Left hindlimb (tissue), 1 donor: ENCODE measurements at regions not wholly inside any gene's neighbourhood (a gene's known extent, or its start where the extent isn't known, plus 50 kb on each side); places are given as distances from the start of the nearest gene placed in this dataset.

Source experiments
- DNase-seq: peaks from one replicate; pipeline ENCODE4 v3.0.0-alpha.2; 2018

DNA sequence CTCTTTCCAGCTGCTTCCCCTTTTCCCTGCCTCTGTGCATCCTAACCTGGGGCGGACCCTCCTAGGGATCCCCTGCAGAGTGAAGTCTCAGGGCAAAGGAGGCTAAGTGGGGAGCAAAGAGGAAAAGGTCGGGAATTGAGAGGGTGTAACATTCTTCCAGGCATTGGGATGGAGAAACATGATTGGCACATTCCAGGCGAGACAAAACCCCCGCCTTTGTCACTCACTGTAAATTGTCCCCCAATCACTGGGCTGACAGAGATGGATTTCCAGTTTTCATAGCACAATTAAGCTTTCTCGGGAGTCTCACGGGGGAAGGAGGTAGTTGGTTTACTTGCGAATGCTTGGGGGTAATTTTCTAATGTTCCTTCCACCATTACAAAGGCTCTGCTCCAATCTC is 74.9 kb downstream of the MIAT start:
- DNase-seq: no peak

DNA sequence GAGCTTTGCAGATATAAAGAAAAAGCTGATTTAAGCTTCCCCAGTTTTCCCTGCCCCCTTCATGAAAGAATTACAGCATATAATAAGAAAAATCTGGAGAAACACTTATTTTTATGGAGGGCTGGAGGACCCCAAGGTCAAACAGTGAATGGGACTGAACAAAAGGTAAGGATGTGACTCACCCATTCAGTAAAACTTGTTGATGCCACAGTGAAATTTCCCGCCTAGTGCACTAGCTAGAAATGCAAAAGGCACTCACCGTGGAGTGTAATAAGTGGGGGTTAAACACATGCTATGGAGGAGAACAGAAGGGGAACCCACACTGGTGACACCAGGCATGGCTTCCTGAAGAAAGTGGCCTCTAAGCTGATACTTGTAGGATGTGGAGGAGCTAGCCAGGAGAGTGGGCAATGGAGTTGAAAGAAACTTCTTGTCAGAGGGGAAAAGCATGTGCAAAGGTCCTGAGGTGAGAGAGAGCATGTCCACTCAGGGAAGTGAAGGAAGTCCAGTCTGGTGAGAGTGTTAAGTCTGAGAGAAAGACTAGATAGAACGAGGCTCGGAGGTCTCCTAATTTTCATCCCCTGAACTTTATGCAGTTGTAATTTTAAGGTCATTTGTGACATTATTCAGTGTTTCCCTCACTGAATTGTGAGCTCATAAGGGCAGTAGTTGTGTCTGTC is 77.1 kb downstream of the MIAT start:
- DNase-seq: no peak

DNA sequence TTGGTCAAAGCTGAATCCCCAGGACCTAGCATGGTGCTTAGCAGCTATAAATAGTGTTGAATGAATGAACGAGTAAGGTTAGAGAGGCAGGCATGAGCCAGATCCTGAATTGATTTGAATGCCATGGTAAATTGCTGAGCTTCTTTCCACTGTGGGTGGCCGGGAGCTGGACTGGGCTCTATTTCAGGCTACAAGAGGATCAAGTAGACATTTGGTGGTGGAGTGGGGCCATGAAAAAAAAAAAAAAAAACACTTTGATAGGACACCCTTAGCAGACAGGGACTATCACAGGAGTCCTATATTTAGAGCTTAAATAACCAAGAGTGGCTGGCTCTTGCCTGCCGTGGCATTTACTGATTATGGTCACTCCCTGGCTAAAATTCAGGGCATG is 77.6 kb downstream of the MIAT start:
- no peak for DNase-seq

DNA sequence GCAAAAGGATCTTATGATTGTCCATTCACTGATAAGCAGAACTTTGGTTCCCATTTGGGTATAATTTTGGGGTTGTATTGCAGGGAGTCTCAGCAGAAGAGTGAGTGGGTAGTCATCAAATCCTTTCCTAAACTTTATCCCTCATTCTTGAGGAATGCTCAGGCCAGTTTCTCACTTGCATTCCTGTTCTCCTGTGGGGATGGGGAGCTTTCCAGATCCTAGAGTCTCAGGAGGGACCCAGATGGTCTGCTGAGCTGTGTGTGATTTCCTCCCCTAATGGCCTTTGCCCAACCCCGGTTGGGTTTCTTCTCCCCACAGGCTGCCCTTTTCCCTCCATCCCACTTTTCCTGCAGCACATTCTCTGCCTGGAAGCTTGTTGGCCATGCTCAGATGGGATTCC is 79.9 kb downstream of the MIAT start:
- DNase-seq: no peak

DNA sequence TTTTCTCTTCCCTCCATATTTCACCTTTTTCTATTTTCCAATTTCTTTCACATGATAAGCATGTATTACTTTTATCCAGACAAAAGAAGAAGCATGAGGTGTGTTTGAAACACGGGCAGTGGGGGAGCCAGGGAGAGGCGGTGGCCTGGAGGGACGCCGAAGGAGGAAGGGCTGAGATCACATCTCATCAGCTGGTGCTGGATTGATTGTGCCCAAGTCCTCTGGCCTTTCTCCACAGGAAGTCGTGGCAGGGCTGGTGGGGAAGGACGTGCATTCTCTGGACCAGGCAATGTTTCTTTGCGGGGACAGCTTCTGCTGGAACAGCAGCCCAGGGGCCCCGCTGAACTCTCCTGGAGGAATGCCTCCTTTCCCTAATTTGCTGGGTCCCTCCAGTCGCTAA is 82.9 kb downstream of the MIAT start:
- DNase-seq: no peak

DNA sequence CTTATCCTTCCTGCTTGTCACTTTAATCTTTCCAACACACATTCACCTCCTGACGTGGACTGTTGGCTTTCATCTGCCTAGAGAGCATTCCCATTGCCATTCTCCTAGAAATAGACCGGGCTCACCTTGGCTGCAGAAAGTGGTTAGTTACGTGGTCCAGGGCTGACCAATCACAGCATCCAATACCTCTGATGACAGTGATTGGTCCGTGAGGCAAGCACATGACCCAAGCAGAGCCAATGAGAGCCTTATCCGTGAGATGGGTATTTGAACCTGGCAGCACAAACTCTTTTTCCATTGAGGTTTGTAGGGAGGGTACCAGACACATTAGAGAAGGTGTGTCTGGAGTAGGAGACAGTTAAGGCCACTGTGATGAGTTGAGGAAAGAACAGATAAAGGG is 85.8 kb downstream of the MIAT start:
- DNase-seq: no peak

DNA sequence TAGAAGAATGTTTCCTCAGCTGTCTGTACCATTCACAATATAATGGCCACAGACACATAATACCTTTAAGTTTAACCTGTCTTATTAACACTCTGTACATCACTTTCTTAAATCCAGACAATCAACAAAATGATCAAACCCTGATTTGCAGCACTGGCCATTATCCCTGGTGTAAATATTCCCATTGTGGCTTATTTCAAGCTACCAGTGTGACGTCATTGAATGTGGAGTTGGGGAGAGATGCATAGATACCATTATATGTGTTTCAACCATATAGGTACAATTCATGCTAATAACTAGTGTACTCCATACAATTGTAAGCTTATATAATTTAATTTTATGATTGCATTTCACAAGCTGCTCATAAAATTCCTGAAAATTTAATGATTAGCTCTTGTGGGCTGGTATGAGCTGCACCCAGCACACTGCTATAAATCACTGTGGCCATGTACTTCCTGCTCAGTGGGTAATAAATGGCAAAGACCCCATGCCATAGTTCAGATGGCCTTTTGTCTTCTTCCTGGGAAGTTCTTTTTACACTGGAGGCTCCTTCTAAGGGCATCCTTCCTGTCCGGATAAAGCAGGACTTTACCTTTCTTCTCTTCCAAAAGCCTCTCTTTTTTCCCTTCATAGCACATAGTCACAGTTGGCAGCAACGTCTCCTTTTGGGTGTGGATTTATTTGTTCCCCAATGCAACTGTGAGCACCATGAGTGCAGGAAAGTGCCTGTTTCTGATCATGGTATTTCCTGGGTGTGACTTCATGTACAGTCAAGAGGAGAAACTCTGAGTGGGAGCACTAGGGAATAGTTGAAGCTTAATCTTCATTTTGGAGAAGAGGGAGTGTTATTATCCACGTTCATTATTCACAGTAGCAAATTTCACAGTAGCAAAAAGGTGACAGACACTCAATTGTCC is 87.8 kb downstream of the MIAT start:
- no peak for DNase-seq

DNA sequence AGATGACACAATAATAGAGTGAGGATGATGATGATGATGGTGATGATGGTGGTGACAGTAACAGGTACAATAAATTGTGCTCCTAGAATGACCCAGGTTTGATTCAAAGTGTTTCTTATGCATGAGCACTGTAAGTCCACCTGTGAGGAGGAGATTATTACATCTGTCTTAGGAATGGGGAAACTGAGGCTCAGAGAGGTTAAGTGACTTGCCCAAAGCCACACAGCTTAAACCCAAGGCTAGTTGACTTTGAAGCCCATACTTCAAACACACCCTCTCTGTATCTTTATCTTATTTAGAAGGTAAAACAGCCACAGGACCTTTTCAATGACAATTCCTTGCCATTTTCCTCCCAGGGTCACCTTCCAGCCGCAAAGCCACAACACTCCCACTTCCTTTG is 88.9 kb downstream of the MIAT start:
- DNase-seq: no peak

DNA sequence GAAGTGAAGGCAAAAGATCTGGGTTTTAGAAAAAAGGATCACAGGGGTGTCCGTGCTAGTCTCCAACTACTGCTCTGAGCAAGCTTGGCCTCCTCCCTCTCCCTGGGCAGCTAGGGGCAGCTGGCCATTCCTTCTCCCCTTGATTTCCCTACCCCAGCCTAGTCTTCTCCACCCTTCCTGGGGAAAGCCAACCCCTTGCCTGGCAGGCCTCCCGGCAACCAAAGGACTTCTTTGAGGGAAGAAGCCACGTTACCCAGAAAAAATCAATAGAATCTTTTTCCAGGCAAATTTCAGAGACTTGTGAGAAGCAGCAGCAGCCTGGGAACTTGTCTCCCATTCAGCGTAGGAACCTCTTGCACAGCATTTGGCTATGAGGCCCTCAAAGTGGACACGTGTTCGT is 91.5 kb downstream of the MIAT start:
- no peak for DNase-seq

DNA sequence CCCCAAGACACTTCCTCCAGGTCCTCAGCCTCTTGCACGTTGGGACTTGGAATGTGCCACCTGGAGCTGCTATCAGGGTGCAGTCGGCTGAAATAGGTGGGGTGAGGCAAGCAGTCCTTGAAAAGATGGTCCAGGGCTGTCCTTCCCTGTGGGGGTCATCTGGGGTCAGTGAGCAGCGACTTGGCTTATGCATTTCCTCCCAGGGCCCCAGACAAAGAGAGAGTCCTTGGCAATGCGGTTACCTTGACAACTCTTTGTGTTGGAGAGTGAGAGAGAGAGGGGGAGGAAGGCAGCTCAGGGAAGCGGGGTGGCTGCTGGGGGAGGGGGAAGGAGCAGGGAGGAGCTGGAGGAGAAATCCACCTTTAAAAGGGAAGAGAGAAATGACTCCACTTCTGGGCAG is 93.8 kb downstream of the MIAT start:
- DNase-seq: peak; percentile 41

DNA sequence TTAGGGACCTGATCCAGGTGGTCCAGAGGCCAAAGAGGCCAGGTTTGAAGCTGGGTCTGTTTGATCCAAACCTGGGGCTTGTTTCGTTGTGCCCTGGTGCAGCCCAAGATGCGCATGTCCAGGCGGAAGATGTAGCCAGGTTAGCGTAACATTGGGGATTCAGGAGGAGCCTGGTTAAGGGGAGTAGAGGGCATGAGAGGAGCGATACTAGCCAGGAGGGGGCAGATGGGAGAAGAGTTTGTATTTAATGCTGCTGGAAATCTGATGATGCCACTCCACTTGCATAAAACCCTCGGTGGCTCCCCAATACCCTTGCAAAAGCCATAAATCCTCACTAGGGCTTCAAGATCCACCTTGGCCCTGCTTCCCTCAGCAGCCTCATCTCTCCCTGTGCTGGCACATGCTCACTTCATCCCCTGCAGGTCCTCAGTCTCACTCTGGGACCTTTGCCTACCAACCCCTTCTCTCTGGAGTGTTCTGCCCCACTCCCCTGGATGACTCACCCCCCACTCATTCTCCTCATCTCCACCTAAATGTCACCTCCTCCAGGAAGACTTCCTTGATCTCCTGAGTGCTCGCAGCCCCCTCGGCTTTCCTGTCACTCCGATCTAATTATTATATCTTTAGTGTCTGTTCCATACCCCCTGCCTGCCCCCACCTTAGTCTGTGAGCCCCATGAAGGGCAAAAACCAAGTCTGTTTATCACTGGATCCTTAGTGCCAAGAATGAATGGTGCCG is 95.9 kb downstream of the MIAT start:
- no peak for DNase-seq

DNA sequence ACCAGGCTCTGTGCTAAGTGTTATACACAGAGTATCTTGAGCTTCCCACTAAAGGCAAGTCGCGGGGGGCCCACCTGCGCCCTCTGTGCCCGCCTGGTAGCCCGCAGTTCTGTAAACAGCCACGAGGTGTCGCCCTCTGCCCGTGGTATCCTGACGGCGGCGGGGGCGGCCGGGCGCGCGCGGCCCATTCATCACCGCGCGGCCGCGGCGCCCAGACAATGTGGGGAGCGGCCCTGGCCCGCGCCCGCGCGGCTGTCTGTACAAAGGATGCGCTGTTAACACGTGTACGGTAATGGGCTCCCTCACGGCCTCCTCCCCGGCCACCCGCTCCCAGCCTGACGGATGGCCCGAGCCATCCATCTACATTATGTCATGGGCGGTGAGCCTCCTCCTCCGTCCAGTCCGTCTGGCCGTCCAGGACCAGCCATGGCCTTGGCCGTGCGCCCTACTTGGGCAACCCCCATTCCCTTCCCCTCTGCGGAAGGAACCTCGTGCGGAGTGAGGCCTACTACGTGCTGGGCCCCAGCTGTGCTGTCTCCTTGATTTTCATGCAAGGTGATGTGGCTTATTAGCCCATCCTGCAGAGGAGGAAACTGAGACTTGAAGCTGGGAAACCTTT is 99.4 kb downstream of the MIAT start:
- peak; percentile 59 for DNase-seq

DNA sequence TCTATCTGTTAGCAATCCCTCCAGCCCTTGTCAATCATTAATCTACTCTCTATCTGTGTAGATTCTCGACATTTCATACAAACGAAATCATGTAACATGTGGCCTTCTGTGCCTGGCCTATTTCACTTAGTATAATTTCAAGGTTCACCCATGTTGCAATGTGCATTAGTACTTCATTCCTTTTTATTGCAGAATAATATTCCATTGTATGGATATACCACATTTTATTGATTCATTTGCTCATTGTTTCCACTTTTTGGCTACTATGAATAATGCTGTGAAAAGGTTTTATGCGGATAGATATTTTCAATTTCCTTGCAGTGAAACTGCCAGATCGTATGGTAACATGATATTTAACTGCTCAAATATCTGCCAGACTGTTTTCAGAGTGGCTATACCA is 100.1 kb downstream of the MIAT start:
- no peak for DNase-seq

DNA sequence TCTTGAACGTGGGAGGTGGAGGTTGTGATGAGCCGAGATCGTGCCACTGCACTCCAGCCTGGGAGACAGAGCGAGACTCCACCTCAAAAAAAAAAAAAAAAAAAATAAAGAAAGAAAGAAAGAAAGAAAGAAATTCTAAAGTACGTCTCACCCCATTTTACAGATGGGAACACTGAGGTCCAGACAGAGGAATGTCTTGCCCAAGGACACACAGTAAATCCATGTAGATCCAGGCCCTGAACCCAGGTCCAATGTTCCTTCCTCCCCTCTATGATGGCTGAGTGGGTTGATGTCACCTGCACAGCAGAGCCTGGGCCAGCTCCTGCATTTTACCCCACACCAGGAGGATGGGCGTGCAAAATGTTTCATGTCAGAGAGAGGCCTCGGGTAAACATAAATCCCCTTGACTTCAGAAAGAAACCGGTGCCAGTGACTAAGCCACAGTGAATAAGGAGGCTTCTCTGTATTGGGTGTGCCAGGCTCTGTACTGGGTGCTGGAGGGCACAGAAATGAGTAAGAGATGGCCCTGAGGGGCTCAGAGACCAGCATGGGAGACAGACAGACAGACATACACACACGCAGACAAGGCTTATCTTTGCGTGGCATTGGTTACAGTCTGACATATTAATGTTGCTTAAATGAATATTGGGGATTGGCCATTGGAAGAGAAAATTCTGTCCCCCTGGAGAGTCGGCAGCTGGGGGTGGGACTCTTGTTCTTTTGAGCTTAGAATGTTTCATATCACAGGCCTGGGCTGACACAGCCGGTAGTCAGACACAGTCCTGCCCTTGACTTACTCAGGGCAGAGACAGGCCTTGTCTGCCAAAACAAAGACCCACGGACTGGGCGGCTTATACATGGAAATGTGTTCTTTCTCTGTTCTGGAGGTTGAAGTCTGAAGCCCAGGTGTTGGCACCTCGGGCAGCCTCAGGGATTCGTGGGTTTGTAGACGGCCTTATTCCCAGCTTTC is 105.4 kb downstream of the MIAT start:
- DNase-seq: no peak

DNA sequence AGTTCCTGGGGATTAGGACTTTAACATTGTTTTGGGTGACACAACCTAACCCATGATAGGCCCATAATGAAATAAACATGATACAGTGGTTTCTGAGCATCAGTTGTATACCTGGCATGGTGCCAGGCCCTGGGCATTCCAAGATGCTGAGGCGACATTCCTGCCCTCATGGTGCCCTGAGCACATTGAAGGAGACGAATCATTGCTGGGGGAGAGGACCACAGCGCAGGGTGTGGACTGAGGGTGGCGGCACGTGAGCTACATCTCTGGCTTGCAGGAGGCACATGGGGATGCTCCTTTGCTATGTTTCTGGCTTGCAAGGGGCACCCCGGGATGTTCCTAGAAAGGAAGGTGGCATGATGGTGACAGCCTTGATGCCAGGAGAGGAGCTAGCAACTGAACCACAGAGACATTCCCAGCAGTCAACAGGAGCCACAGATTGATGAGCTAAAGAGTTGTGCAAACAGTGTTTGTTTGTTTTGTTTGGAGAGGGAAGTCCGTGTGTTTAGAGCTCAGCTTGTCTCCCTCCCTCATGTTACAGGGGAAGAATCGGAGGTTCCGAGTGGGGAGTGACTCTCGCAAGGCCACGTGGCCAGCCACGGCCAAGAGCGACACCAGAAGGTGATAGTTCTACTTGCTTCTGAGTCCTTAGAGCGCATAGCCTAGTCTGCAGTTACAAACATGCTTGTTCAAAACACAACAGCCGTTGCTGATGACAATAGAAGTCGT is 106.4 kb downstream of the MIAT start:
- no peak for DNase-seq

DNA sequence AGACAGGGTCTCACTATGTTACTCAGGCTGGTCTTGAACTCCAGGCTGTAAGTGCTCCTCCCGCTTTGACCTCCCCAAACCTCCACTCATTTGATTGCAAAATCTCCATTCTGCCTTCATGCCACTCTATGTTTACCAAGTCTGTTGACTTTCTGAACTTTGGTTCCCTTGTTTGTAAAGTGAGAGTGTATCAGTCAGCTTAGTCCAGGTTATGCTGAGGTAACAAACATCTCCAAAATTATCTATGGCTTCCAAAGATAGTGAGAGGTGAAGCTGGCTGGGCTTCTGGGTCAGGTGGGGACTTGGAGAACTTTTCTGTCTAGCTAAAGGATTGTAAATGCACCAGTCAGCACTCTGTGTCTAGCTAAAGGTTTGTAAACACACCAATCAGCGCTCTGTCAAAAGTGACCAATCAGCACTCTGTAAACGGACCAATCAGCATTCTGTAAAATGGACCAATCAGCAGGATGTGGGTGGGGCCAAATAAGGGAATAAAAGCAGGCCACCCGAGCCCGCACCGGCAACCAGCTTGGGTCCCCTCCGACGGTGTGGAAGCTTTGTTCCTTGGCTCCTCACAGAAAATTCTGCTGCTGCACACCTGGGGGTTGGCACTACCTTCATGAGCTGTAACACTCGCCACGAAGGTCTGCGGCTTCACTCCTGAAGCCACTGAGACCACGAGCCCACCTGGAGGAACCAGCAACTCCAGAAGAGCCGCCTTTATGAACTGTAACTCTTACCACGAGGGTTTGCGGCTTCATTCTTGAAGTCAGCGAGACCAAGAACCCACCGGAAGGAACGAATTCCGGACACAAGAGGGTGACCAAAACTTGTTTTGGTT is 109.3 kb downstream of the MIAT start:
- DNase-seq: no peak

DNA sequence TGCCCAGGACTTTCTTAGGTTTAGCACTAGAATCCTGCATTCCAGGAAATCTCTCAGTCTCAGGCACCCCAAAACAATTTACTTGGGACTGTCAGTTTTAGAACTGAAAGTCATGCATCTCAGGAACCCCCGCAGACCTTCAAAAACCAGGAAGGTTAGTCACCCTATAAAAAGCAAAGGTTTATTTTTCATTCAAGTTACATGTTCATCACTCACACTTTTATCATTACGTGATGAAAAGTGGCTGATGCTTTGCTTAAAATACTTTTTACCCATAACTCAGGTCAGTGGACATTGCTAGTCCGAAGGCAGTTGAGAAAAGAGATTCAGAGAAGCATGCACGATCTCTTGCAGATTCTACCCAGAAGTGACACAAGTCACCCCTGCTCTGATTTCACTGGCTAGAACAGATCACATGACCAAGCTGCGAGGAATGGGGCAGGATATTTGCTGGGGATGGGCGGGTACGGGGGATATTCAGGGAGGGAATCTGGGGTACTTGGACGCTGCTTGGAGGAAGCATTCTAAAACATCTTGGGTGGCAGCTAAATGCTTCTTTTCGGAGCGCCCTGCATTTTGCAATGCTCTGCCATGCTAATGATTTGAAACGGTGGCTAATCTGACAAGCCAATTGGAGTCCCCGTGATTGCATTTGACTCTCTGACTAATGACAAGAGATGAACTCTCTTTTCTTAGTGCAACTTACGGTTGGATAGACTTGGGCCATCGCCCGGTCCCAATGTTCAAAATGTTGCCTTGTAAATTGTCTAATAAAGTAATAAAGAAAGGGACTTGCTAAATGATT is 110.2 kb downstream of the MIAT start:
- DNase-seq: no peak

DNA sequence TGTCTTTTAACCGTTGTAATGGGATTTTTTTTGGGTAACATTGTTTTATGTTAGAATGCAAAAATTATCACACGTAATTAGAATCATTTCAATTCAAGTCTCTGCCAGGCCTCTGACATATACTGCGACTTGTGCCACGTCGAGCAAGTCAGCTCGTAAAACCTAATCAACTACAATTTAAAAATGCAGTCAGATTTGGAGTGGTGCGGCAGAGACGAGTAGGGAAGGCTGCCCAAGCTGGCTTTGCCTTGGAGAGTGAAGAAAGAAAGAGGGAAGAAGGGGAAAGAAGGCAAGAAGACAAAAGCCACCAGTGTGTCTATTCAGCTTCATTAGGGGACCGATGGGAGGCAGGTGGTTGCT is 110.7 kb downstream of the MIAT start:
- DNase-seq: no peak

DNA sequence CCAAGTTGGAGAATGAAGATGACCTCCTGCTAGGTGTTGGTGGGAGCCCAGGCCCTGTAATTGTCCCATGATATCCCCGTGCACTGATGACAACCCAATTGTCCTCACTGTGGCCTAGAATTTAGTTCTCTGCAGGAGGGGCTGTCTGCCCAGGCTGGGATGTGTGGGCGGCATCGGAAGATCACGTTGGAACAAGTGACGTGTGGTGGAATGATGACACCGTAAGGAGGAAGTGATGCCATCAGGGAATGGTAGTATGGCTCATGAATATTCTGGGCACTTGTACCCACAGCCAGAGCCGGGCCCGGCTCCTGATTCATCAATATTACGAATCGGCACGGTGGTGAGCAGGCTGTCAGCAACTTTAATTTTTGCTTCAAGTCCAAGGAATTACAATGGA is 111.6 kb downstream of the MIAT start:
- DNase-seq: no peak

DNA sequence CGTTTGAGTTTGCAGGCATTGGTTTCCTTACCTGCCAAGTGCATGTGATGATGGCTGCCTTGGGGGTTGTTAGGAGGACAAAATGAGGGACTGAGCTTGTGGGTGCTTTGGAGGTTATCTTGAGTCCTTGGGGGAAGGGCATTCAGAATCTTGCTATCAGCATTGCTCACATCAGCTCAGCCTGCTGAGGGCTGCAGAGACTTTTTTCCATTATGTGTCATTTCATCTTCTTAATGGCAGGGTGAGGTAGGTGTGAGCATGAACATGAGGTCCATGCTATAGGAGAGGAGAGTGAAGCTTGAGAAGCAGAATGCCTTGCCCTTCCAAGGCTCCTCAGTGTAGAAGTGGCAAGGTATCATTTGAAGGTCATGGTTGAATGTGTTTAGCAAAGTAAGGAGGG is 112.3 kb downstream of the MIAT start:
- no peak for DNase-seq
